Dermis microvascular lymphatic vessel endothelial cell (primary cell): ENCODE measurements at regions not wholly inside any gene's neighbourhood (a gene's known extent, or its start where the extent isn't known, plus 50 kb on each side); places are given as distances from the start of the nearest gene placed in this dataset.

ENCODE experiments used
- DNase-seq, 2 donors: peaks; one replicate each; pipeline versions ENCODE4 v3.0.0 to v3.0.0-alpha.2; 2010; ENCODE audit warnings: low read depth in 2 of 2

- no peak for DNase-seq
These were observed 1159.6 kb downstream of the SORCS3 start for GRCh38 chr10:105800641-105801040.

GRCh38 chr10:105798328-105798889 is 1157.3 kb downstream of the SORCS3 start:
- DNase-seq = no peak

GRCh38 chr10:105797234-105797890 is 1156.3 kb downstream of the SORCS3 start:
- peak in 1 of 2 donors; percentile 19 for DNase-seq

GRCh38 chr10:105793071-105793470 is 1152.0 kb downstream of the SORCS3 start:
- DNase-seq = peak in 1 of 2 donors; percentile 1

GRCh38 chr10:105785721-105786120 is 1144.6 kb downstream of the SORCS3 start:
- no peak for DNase-seq

GRCh38 chr10:105783936-105784483 is 1142.9 kb downstream of the SORCS3 start:
- DNase-seq = no peak

GRCh38 chr10:105774881-105775280 is 1133.8 kb downstream of the SORCS3 start:
- no peak for DNase-seq

- DNase-seq = no peak
These were observed 1133.3 kb downstream of the SORCS3 start for GRCh38 chr10:105774351-105774750.

- DNase-seq = no peak
These were observed 1129.6 kb downstream of the SORCS3 start for GRCh38 chr10:105770524-105771212.

- no peak for DNase-seq
These were observed 1128.4 kb downstream of the SORCS3 start for GRCh38 chr10:105769248-105770184.

GRCh38 chr10:105763611-105764010 is 1122.5 kb downstream of the SORCS3 start:
- DNase-seq = no peak

GRCh38 chr10:105761576-105762260 is 1120.6 kb downstream of the SORCS3 start:
- no peak for DNase-seq

- DNase-seq = no peak
These were observed 1118.6 kb downstream of the SORCS3 start for GRCh38 chr10:105759669-105760068.

GRCh38 chr10:105758209-105758998 is 1117.3 kb downstream of the SORCS3 start:
- DNase-seq = no peak

- no peak for DNase-seq
These were observed 1116.2 kb downstream of the SORCS3 start for GRCh38 chr10:105757302-105757701.

GRCh38 chr10:105756386-105756785 is 1115.3 kb downstream of the SORCS3 start:
- DNase-seq = no peak

- no peak for DNase-seq
These were observed 1110.6 kb downstream of the SORCS3 start for GRCh38 chr10:105751688-105752087.

- no peak for DNase-seq
These were observed 1104.6 kb downstream of the SORCS3 start for GRCh38 chr10:105745596-105746148.

- no peak for DNase-seq
These were observed 1102.4 kb downstream of the SORCS3 start for GRCh38 chr10:105743343-105744056.
